HG03097 (cell line): ENCODE measurements at regions not wholly inside any gene's neighbourhood (a gene's known extent, or its start where the extent isn't known, plus 50 kb on each side); places are given as distances from the start of the nearest gene placed in this dataset.
"Not testable (repeated sequence)": the region's sequence is repeated elsewhere in the genome, so short reads cannot be mapped to it uniquely, and the experiment has no call there.

Source experiments
- ATAC-seq: cut with Tn5 transposase; IDR thresholded peaks from one replicate; pipeline ENCODE4 v1.9.1; 2021; ENCODE audit not compliant: unreplicated experiment, low FRiP score

- no peak for ATAC-seq
These were observed 75.4 kb upstream of the PTPN1 start for GRCh38 chr20:50434653-50435396.

DNA sequence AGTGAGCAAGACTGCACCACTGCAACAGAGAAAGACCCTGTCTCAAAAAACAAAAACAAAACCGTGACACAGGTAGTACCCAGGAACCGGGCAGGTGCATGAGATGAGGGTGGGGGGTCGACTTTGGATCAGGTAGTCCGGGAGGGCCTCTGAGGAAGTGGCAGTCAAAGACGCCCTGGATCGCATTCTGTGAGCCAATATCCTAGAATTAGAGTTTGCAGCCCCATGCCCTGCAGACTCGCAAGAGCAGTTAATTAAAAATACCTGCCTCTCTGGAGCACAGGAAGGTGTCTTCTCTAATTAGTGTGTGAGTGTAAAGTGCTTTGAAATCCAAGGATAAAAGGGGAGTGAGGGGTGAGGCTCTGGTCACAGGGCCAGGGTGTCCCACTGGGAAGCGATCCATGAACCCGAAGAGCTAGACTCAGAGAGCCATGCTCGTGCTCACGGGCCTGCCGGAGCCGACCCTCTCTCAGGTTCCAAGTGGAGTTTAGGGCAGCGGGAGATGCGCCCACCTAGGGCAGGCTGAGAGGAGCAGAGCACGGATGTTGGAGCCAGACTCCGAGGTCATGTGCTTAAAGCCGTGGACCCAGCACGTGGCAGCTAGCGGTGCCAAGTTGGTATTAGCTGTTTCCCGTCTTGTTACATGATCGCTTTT, 74.7 kb upstream of the PTPN1 start:
- no peak for ATAC-seq

DNA sequence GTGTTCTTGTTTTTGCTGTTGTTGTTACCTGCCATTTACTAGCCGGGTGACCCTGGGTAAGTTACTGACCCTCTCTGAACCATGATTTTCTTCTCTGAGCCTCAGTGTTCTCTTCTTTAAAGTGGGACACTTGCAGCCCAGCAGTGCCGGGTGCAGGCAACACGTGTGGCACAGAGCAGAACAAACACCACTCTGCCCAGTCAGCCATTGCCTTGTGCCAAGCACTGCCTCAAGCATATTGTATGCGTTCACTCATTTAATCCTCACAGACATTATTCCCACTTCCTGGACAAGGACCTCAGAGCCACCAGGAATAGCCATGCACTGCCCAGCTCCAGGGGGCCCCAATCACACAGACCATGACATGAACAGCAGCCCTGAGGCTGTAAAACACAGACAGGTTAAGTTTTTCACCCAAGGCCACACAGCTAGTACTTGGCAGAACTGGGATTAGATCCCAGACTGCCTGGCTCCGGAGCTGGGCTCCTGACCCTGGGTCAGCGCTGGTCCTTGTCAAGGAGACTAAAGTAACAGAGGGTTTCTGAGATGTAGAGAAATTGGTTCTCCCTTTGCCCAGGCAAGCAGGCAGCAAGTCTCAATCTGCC, 74.0 kb upstream of the PTPN1 start:
- ATAC-seq = no peak

- no peak for ATAC-seq
These were observed 73.5 kb upstream of the PTPN1 start for GRCh38 chr20:50436696-50437095.

DNA sequence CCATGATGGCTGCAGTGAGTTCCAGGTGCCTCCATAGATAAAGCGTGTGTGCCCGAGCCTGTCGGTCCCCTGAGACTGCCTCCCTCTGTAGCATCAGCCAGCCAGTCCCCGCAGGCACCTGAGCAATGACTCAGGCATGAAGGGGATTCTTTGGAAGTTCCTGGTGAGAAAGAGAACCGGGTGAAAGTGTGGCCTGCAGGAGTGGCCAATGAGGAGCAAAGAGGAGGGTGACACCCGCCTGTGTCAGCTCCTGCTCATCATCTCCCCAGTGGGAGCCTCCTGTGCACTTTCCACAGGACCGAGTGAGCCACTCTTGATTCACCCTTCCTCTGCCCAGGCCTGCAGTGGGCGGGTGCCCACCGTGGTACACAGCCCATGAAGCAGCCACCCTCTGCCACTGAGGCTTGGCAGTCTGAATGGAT, 71.2 kb upstream of the PTPN1 start:
- ATAC-seq = no peak

GRCh38 chr20:50439539-50440453, 70.4 kb upstream of the PTPN1 start:
- ATAC-seq = no peak

GRCh38 chr20:50442512-50442911, 67.7 kb upstream of the PTPN1 start:
- no peak for ATAC-seq

DNA sequence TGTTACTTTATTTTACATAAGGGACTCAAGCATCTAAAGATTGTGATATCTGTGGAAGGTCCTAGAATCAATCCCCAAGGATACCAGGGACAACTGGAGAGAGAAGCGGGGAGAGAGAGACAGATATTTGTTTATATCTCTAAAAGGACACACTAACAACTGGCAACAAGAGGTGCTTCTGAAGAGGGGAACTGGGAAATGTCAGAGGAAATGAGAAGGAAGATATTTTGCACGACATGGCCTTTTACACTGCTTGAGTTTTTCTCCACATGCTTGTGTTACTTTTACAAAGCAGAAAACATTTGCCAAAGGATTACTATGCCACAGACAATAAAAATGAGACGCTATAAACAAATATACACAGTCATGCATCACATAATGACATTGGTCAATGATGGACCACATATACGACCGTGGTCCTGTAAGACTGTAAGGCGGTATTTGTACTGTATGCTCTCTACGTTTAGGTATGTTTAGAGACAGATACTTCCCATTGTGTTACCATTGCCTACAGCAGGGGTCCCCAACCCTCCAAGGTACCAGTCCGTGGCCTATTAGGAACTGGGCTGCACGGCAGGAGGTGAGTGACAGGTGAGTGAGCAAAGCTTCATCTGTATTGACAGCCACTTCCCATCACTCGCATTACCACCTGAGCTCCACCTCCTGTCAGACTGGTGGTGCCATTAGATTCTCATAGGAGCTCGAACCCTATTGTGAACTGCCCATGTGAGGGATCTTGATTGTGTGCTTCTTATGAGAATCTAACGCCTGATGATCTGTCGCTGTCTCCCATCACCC, 64.6 kb upstream of the PTPN1 start:
- ATAC-seq = no peak

DNA sequence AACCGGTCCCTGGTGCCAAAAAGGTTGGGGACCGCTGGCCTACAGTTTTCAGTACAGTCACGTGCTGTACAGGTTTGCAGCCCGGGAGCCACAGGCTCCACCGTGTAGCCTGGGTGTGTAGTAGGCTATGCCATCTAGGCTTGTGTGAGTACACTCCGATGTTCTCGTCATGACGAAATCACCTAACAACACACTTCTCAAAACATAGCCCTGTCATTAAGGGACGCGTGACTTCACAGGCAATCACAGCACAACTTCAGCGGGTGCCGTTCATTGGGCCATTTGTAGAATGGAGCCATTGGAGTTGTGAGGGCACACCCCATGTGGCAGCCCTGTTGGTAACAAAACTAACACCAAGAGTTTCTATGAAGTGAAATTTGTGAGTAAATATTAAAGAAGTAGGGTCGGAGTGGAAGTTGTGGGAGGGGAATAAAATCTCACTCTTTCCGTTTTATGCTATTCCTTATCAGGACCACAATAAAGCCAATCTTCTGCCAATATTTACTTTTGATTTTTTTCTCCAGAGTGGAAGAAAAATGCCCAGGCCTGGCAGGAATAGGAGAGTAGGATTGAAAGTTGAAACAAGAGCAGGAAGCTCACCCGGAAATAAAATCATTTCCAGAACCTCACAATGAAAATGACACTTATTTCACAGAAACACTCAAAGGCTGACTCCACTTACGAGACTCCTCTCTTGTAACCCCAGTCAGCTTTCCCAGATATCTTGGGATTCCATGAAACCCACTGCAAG, 63.7 kb upstream of the PTPN1 start:
- ATAC-seq = no peak

DNA sequence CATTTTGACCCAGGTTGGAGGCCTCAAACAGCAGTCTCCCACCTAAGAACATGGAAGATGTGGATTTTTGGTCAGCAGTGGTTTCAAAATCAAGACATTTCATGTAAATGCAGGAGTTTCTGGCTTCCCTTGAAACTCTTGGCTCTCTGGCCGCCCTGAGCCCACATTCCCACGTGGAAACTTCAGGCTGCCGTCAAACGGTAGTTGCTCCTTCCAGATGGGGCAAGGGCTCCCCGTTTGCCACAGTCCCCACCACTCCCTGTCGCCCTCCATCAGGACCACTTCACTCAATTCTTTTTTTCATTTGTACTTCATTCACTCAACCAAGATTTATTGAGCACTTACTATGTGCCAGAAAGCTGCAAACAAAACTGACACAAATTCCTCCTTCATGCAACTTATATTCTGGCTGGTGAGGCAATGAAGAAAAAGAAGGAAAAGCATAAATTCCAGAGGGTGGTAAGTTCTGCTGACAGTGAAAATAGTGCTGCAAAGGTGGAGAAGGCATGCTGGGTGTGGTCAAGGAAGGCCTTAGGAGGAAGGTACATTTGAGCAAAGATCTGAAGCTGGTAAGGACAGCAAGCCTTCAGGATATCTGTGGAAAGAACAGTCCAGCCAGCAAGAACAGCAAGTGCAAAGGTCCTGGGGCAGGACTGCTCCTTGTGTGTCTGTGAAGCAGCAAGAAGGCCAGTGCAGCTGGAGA, 62.9 kb upstream of the PTPN1 start:
- ATAC-seq = no peak

- no peak for ATAC-seq
These were observed 62.4 kb upstream of the PTPN1 start for GRCh38 chr20:50447817-50448216.

GRCh38 chr20:50448625-50449403, 61.4 kb upstream of the PTPN1 start:
- ATAC-seq = not testable (repeated sequence)

- ATAC-seq = peak; percentile 44
These were observed 60.3 kb upstream of the PTPN1 start for GRCh38 chr20:50449738-50450492.

DNA sequence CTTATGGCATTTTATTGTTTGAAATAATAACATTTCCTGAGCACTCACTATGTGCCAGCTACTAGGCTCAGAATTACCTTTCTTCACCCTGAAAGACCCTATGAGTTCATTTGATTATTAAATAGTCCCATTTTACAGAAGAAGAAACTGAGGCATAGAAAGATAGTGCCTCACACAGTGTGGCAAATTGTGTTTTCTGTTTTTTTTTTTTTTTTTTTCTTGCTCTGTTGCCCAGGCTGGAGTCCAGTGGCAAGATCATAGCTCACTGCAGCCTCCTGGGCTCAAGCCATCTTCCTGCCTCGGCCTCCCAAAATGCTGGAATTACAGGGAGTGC, 59.7 kb upstream of the PTPN1 start:
- no peak for ATAC-seq

DNA sequence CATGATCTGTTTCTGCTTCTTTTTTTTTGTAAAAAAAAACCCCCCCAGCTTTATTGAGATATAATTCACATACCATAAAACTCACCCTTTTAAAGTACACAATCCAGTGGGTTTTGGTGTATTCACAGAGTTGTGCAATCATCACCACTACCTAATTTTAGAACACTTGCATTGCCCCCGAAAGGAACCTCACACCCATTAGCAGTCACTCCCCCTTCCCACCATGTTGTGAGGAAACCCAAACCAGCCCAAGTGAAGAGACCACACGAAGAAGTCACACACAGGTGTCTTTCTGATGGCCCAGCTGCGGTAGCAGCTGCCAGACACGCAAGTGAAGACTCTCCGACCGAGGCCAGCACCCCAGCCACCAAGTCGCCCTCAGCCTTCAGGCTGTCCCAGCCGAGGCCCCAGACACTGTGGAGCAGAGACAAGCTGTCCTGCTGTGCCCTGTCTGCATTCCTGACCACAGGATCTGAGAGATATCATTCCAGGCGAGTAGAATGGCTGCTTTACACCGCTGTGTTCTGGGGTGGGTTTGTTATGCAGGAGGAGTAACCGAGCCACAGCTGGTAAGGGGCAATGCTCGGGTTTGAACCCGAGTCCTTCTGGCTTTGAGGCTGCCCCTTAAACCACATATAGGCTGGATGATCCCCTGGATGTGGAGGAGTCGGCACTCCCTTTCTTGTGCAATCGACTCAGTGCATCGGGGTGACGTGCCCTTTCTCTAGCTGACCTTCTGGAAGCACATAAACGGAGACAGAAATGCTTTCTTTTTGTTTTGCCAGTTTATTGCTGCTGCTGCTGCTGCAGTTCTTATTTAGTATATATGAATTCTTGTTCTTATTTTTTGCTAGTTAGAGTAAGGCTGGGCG, 59.1 kb upstream of the PTPN1 start:
- ATAC-seq = peak; percentile 76

DNA sequence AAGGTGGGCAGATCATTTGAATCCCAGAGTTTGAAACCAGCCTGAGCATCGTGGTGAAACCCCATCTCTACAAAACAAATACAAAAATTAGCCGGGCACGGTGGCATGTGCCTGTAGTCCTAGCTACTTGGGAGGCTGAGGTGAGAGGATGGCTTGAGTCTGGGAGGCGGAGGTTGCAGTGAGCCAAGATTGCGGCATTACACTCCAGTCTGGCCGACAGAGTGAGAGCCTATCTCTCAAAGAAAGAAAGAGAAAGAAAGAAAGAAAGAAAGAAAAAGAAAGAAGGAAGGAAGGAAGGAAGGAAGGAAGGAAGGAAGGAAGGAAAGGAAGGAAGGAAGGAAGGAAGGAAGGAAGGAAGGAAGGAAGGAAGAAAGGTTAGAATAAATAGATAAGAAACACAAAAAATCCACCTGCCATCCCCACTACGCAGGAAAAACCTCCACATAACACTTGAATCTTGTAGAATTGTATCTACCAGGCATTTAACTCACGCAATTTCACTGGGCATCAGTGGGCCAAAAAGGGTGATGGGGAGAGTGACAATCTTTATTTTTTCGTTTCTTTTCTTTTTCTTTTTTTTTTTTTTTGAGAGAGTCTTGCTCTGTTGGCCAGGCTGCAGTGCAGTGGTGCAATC, 58.3 kb upstream of the PTPN1 start:
- ATAC-seq = not testable (repeated sequence)
